Nephron progenitor cell (in vitro differentiated cells): ENCODE measurements at regions not wholly inside any gene's neighbourhood (a gene's known extent, or its start where the extent isn't known, plus 50 kb on each side); places are given as distances from the start of the nearest gene placed in this dataset.
"Not testable (repeated sequence)": the region's sequence is repeated elsewhere in the genome, so short reads cannot be mapped to it uniquely, and the experiment has no call there.

Source experiments
- DNase-seq: peaks from one replicate; pipeline ENCODE4 v3.0.0; 2021
- H3K27ac Mint-ChIP-seq: 2 replicates; pipeline ENCODE4 v1.8.0; 2021; ENCODE audit warnings: mild to moderate bottlenecking, moderate library complexity, mixed read lengths
- H3K27me3 Mint-ChIP-seq: 2 replicates; pipeline ENCODE4 v1.8.0; 2021; ENCODE audit warnings: mild to moderate bottlenecking, low read depth, mixed read lengths; ENCODE audit not compliant: poor library complexity
- H3K36me3 Mint-ChIP-seq: 2 replicates; pipeline ENCODE4 v1.8.0; 2021; ENCODE audit warnings: low read depth, mixed read lengths
- H3K4me1 Mint-ChIP-seq: 2 replicates; pipeline ENCODE4 v1.8.0; 2021; ENCODE audit warnings: mixed read lengths
- H3K4me3 Mint-ChIP-seq: 2 replicates; pipeline ENCODE4 v1.8.0; 2021; ENCODE audit warnings: mild to moderate bottlenecking, moderate library complexity, mixed read lengths
- H3K9me3 Mint-ChIP-seq: 2 replicates; pipeline ENCODE4 v1.8.0; 2021; ENCODE audit warnings: mild to moderate bottlenecking, moderate library complexity, mixed read lengths
- TF ChIP-seq, protein P1 (sequence below): fragments of 200-600 bp; sonication (generic); IDR thresholded peaks from 2 replicates; pipeline ENCODE4 v1.5.0; 2021; ENCODE audit warnings: antibody characterized with exemption

DNA sequence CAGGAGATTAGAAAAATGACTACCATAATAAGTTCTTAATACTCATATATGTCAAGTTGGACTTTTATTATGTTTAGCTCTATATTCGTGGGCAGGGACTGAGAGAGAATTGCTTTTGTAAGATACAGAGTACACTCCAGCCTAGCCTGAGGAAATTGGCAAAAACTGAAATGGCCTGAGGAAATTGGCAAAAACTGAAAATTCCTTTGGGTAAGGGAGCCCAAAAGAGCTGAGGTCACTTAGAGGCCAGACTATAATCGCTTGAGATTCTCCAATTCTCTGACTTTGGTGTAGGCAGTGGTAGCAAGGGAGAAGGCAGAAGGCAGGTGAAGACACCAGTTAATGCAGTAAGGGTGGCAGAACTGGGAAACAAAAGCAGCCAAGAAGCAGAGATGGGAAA lies 124.5 kb upstream of the HCCS start:
- no peaks in the 10 kb centered on the region for H3K27me3 Mint-ChIP-seq
- peaks cover 10% of the 10 kb centered on the region for H3K4me1 Mint-ChIP-seq
- TF ChIP-seq, protein P1, sequence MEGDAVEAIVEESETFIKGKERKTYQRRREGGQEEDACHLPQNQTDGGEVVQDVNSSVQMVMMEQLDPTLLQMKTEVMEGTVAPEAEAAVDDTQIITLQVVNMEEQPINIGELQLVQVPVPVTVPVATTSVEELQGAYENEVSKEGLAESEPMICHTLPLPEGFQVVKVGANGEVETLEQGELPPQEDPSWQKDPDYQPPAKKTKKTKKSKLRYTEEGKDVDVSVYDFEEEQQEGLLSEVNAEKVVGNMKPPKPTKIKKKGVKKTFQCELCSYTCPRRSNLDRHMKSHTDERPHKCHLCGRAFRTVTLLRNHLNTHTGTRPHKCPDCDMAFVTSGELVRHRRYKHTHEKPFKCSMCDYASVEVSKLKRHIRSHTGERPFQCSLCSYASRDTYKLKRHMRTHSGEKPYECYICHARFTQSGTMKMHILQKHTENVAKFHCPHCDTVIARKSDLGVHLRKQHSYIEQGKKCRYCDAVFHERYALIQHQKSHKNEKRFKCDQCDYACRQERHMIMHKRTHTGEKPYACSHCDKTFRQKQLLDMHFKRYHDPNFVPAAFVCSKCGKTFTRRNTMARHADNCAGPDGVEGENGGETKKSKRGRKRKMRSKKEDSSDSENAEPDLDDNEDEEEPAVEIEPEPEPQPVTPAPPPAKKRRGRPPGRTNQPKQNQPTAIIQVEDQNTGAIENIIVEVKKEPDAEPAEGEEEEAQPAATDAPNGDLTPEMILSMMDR = no peak
- DNase-seq = no peak
- H3K4me3 Mint-ChIP-seq = no peak overlapping the region
- peaks cover 25% of the 10 kb centered on the region for H3K9me3 Mint-ChIP-seq
- no peak overlapping the region for H3K27ac Mint-ChIP-seq
- no peaks in the 10 kb centered on the region for H3K36me3 Mint-ChIP-seq

DNA sequence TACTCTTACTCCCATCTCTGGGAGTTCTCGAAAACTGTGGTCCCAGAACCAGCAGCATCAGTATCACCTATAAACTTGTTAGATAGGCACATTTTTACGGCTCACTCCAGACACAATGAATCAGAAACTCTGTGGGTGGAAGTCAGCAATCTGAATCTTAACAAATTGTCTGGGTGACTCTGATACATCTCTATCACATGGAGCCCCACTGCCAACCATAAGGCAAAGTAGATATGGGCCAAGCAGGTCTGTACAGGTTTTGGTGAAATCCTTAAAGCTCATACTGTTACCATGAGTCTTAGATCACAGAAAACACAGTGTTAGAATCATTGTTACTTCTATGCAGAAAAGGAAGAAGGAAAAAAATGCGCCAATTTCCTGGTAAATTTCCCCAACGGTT lies 122.5 kb upstream of the HCCS start:
- Mint-ChIP-seq H3K36me3 (no peaks in the 10 kb centered on the region), H3K4me3 (no peak overlapping the region), H3K9me3 (peaks cover 30% of the 10 kb centered on the region), H3K27ac (no peak overlapping the region), H3K27me3 (no peaks in the 10 kb centered on the region), H3K4me1 (peaks cover 6% of the 10 kb centered on the region)
- TF ChIP-seq, protein P1 = no peak
- no peak for DNase-seq

- no peaks in the 10 kb centered on the region for H3K36me3 Mint-ChIP-seq
- no peak for DNase-seq
- no peaks in the 10 kb centered on the region for H3K27me3 Mint-ChIP-seq
- H3K9me3 Mint-ChIP-seq = peaks cover 31% of the 10 kb centered on the region
- H3K4me1 Mint-ChIP-seq = no peaks in the 10 kb centered on the region
- H3K27ac Mint-ChIP-seq = no peak overlapping the region
- H3K4me3 Mint-ChIP-seq = no peak overlapping the region
- TF ChIP-seq, protein P1 = no peak
Measured at GRCh38 chrX:10989386-10989785, 121.7 kb upstream of the HCCS start.

DNA sequence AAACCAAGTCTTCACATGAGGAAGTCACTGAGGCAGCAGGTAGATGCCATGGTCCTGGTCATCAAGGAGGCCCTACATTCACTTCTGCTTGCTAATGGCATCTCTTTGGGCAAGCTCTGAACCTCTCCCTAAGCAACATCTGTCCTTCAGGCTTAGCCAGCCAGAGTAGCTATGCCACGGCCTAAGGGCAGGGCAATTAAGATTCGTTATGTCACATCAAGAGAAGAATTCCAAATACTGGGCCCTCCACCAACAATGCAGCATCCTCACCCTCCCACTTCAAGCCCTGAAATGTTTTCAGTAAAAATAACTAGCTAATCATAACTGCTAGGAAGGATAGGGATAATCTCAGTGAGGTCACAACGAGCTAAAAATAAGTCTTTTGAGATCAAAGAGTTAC lies 120.7 kb upstream of the HCCS start:
- DNase-seq = no peak
- no peaks in the 10 kb centered on the region for H3K27me3 Mint-ChIP-seq
- H3K36me3 Mint-ChIP-seq = no peaks in the 10 kb centered on the region
- H3K9me3 Mint-ChIP-seq = peaks cover 26% of the 10 kb centered on the region
- H3K27ac Mint-ChIP-seq = no peak overlapping the region
- H3K4me1 Mint-ChIP-seq = no peaks in the 10 kb centered on the region
- TF ChIP-seq, protein P1 = no peak
- no peak overlapping the region for H3K4me3 Mint-ChIP-seq

DNA sequence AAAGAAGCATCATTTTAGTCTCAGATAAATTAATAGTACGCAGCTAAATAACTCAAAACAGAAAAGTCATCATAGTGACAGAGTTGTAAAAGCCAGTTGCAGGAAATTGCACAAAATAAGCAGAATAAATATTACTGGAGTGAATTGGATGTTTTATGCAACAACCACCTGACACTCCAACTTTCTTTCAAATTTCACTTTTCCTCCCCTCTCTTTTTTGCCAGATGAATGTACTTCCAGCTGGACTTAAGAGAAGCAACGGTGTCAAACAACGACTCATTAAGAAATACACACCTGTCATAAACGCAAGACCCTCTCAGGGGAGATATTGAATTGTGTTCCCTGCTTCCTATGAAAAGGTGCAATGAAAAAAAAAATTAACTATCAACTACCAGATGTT lies 120.2 kb upstream of the HCCS start:
- TF ChIP-seq, protein P1 = no peak
- Mint-ChIP-seq H3K27me3 (no peaks in the 10 kb centered on the region), H3K36me3 (no peaks in the 10 kb centered on the region), H3K4me3 (no peak overlapping the region), H3K27ac (no peak overlapping the region), H3K9me3 (peaks cover 29% of the 10 kb centered on the region), H3K4me1 (no peaks in the 10 kb centered on the region)
- DNase-seq = no peak

- Mint-ChIP-seq H3K27me3 (no peaks in the 10 kb centered on the region), H3K27ac (no peak overlapping the region)
- TF ChIP-seq, protein P1 = no peak
Measured at GRCh38 chrX:10992110-10992509, 119.0 kb upstream of the HCCS start.

DNA sequence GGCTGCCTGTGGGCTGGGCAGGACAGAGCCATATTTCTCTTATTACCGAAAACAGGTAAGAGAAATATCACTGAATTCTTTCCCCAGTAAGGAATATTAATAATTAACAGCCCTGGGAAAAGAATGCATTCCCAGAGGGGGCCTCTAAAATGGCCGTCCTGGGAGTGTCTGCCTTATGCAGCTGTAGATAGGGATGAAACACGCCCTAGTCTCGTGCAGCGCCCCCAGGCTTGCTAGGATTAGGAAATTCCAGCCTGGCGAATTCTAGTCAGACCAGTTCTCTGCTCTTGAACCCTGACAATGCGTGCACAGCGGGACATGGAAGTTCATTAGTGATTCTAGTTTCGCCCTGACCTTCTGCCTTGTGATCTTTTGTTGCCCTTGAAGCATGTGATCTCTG lies 104.1 kb upstream of the HCCS start:
- H3K27me3 Mint-ChIP-seq, DNase-seq, H3K4me1 Mint-ChIP-seq, H3K36me3 Mint-ChIP-seq, H3K4me3 Mint-ChIP-seq, H3K27ac Mint-ChIP-seq: not testable (repeated sequence)
- H3K9me3 Mint-ChIP-seq = peaks cover 39% of the 10 kb centered on the region

More at GRCh38 chrX:10992110-10992509, 119.0 kb upstream of the HCCS start:
- Mint-ChIP-seq H3K4me3 (no peak overlapping the region), H3K9me3 (peaks cover 30% of the 10 kb centered on the region), H3K36me3 (no peaks in the 10 kb centered on the region), H3K4me1 (no peaks in the 10 kb centered on the region)
- no peak for DNase-seq
